GM23338 (cell line): ENCODE measurements at regions not wholly inside any gene's neighbourhood (a gene's known extent, or its start where the extent isn't known, plus 50 kb on each side); places are given as distances from the start of the nearest gene placed in this dataset.

Experiments used
- ATAC-seq: fragments of 200-7000 bp; cut with Tn5 transposase; 3 replicates; pipeline ENCODE4 v1.9.1; 2020
- DNase-seq: peaks from one replicate; pipeline ENCODE4 v3.0.0-alpha.2; 2015; ENCODE audit warnings: low spot score
- H2AFZ ChIP-seq: fragments of 200-600 bp; sonication (generic); 2 replicates; pipeline ENCODE4 v1.8.0; 2016; ENCODE audit warnings: antibody characterized with exemption, mild to moderate bottlenecking, moderate library complexity
- H3F3A ChIP-seq: fragments of 200-600 bp; sonication (generic); replicated peaks from 2 replicates; pipeline ENCODE4 v1.8.0; 2017; ENCODE audit warnings: antibody characterized with exemption, mixed run types, low read depth
- H3K27ac ChIP-seq: fragments of 200-600 bp; sonication (generic); 2 replicates; pipeline ENCODE4 v1.6.1; 2016; ENCODE audit warnings: low read depth
- H3K27me3 ChIP-seq: fragments of 200-600 bp; sonication (generic); 2 replicates; pipeline ENCODE4 v1.8.0; 2016; ENCODE audit warnings: mild to moderate bottlenecking, mixed run types, moderate library complexity; ENCODE audit not compliant: insufficient read depth
- H3K36me3 ChIP-seq: fragments of 200-600 bp; sonication (generic); 2 replicates; pipeline ENCODE4 v1.8.0; 2016; ENCODE audit warnings: mild to moderate bottlenecking; ENCODE audit not compliant: insufficient read depth
- H3K4me1 ChIP-seq: fragments of 200-600 bp; sonication (generic); 2 replicates; pipeline ENCODE4 v1.8.0; 2016; ENCODE audit warnings: mild to moderate bottlenecking, moderate library complexity; ENCODE audit not compliant: insufficient read depth
- H3K4me2 ChIP-seq: fragments of 200-600 bp; sonication (generic); 2 replicates; pipeline ENCODE4 v1.7.1; 2017; ENCODE audit warnings: mixed run types
- H3K4me3 ChIP-seq: fragments of 200-600 bp; sonication (generic); 2 replicates; pipeline ENCODE4 v1.6.1; 2016; ENCODE audit warnings: mixed run types
- H3K79me2 ChIP-seq: fragments of 200-600 bp; sonication (generic); replicated peaks from 2 replicates; pipeline ENCODE4 v1.8.0; 2017; ENCODE audit warnings: mild to moderate bottlenecking; ENCODE audit not compliant: insufficient read depth
- H3K9me2 ChIP-seq: fragments of 200-600 bp; sonication (generic); 2 replicates; pipeline ENCODE4 v1.8.0; 2017; ENCODE audit not compliant: insufficient read depth
- H4K20me1 ChIP-seq: fragments of 200-600 bp; sonication (generic); replicated peaks from 2 replicates; pipeline ENCODE4 v1.8.0; 2017; ENCODE audit warnings: mild to moderate bottlenecking; ENCODE audit not compliant: insufficient read depth
- H3K27ac Mint-ChIP-seq: 2 replicates; pipeline ENCODE4 v1.8.0; 2020; ENCODE audit warnings: inconsistent platforms, mild to moderate bottlenecking, moderate library complexity, mixed read lengths
- H3K27me3 Mint-ChIP-seq: 3 replicates; pipeline ENCODE4 v1.8.0; 2022; ENCODE audit warnings: low read depth, mild to moderate bottlenecking, moderate library complexity, mixed read lengths, inconsistent platforms; ENCODE audit not compliant: insufficient read depth, poor library complexity
- H3K36me3 Mint-ChIP-seq: 3 replicates; pipeline ENCODE4 v1.8.0; 2021; ENCODE audit warnings: low read depth, mild to moderate bottlenecking, inconsistent platforms, moderate library complexity, mixed read lengths
- H3K4me1 Mint-ChIP-seq: 3 replicates; pipeline ENCODE4 v1.8.0; 2020; ENCODE audit warnings: mild to moderate bottlenecking, inconsistent platforms, mixed read lengths
- H3K4me3 Mint-ChIP-seq: 3 replicates; pipeline ENCODE4 v1.8.0; 2021; ENCODE audit warnings: moderate library complexity, mild to moderate bottlenecking, inconsistent platforms, mixed read lengths
- H3K9me3 Mint-ChIP-seq: 3 replicates; pipeline ENCODE4 v1.8.0; 2020; ENCODE audit warnings: moderate library complexity, mild to moderate bottlenecking, inconsistent platforms, mixed read lengths
- CREB1 ChIP-seq: fragments of 250-450 bp; sonication (Bioruptor Pico); IDR thresholded peaks from 2 replicates; pipeline ENCODE4 v1.5.0; 2020; ENCODE audit warnings: low read depth, mild to moderate bottlenecking, moderate library complexity
- ETS1 ChIP-seq: IDR thresholded peaks from 2 replicates; pipeline ENCODE4 v1.6.1; 2016; ENCODE audit warnings: antibody characterized with exemption
- EZH2phosphoT487 ChIP-seq: fragments of 200-600 bp; sonication (generic); IDR thresholded peaks from one replicate; pipeline ENCODE4 v1.8.1; 2018; ENCODE audit warnings: antibody characterized with exemption; ENCODE audit not compliant: unreplicated experiment
- JUNB ChIP-seq: IDR thresholded peaks from one replicate; pipeline ENCODE4 v1.6.1; 2016; ENCODE audit warnings: antibody characterized with exemption; ENCODE audit not compliant: unreplicated experiment
- NANOG ChIP-seq: IDR thresholded peaks from 2 replicates; pipeline ENCODE4 v1.6.1; 2016; ENCODE audit warnings: antibody characterized with exemption, borderline replicate concordance
- POLR2AphosphoS5 ChIP-seq: IDR thresholded peaks from 2 replicates; pipeline ENCODE4 v1.6.1; 2016; ENCODE audit warnings: antibody characterized with exemption, low read depth
- REST ChIP-seq: IDR thresholded peaks from one replicate; pipeline ENCODE4 v1.6.1; 2018; ENCODE audit warnings: antibody characterized with exemption; ENCODE audit not compliant: unreplicated experiment
- STAT1 ChIP-seq: IDR thresholded peaks from one replicate; pipeline ENCODE4 v1.6.1; 2016; ENCODE audit warnings: antibody characterized with exemption; ENCODE audit not compliant: unreplicated experiment
- ZNF331 ChIP-seq: fragments of 250-450 bp; sonication (Bioruptor Pico); IDR thresholded peaks from 2 replicates; pipeline ENCODE4 v1.5.0; 2020; ENCODE audit warnings: low read depth, mild to moderate bottlenecking, moderate library complexity
- ZNF462 ChIP-seq: fragments of 250-450 bp; sonication (Bioruptor Pico); IDR thresholded peaks from 2 replicates; pipeline ENCODE4 v1.5.0; 2020; ENCODE audit warnings: mild to moderate bottlenecking, moderate library complexity

GRCh38 chr5:180421672-180422071, 68.5 kb upstream of the GFPT2 start:
- no peak overlapping the region for H3K4me2 ChIP-seq
- H3K27me3 Mint-ChIP-seq: peaks cover 9% of the 10 kb centered on the region
- no peaks in the 10 kb centered on the region for H3K36me3 Mint-ChIP-seq
- H3K36me3 ChIP-seq: no peaks in the 10 kb centered on the region
- DNase-seq (no peak), ATAC-seq (no peak)
- no peak overlapping the region for H2AFZ ChIP-seq
- no peaks in the 10 kb centered on the region for H3K4me1 ChIP-seq
- H4K20me1 ChIP-seq: no peaks in the 10 kb centered on the region
- peaks cover 11% of the 10 kb centered on the region; the same call in 2 of the 3 replicates for H3K4me1 Mint-ChIP-seq
- no peaks in the 10 kb centered on the region for H3K27me3 ChIP-seq
- H3K27ac Mint-ChIP-seq: no peak overlapping the region
- H3K27ac ChIP-seq: no peak overlapping the region
- peaks cover 3% of the 10 kb centered on the region; the same call in 1 of the 3 replicates for H3K9me3 Mint-ChIP-seq
- no peaks in the 10 kb centered on the region for H3K79me2 ChIP-seq
- no peak for TF ChIP-seq REST
- no peak for TF ChIP-seq POLR2AphosphoS5
- TF ChIP-seq JUNB: no peak
- TF ChIP-seq STAT1: no peak
- H3K9me2 ChIP-seq: no peaks in the 10 kb centered on the region
- H3F3A ChIP-seq: no peaks in the 10 kb centered on the region
- no peak overlapping the region for H3K4me3 Mint-ChIP-seq
- H3K4me3 ChIP-seq: no peak overlapping the region

- H3K4me1 ChIP-seq: no peaks in the 10 kb centered on the region
- H3K4me1 Mint-ChIP-seq: peaks cover 9% of the 10 kb centered on the region; the same call in 2 of the 3 replicates
- H3K36me3 ChIP-seq: no peaks in the 10 kb centered on the region
- DNase-seq (no peak), ATAC-seq (no peak)
- H3K27me3 ChIP-seq: no peaks in the 10 kb centered on the region
- no peaks in the 10 kb centered on the region for H3K79me2 ChIP-seq
- H3K9me2 ChIP-seq: no peaks in the 10 kb centered on the region
- H3K27me3 Mint-ChIP-seq: peaks cover 9% of the 10 kb centered on the region
- H3K4me3 ChIP-seq: no peak overlapping the region
- H3K4me3 Mint-ChIP-seq: no peak overlapping the region
- H3F3A ChIP-seq: no peaks in the 10 kb centered on the region
- no peaks in the 10 kb centered on the region for H3K36me3 Mint-ChIP-seq
- H4K20me1 ChIP-seq: no peaks in the 10 kb centered on the region
- H3K27ac ChIP-seq: no peak overlapping the region
- peaks cover 3% of the 10 kb centered on the region; the same call in 1 of the 3 replicates for H3K9me3 Mint-ChIP-seq
- H2AFZ ChIP-seq: no peak overlapping the region
- no peak overlapping the region for H3K4me2 ChIP-seq
- peak overlapping the region; percentile 76 for H3K27ac Mint-ChIP-seq
- no peak for TF ChIP-seq CREB1 (CRISPR knock-in tag)
- TF ChIP-seq JUNB: no peak
- TF ChIP-seq ZNF462 (CRISPR knock-in tag): no peak
- TF ChIP-seq ETS1: no peak
- TF ChIP-seq STAT1: no peak
- TF ChIP-seq NANOG: no peak
- no peak for TF ChIP-seq EZH2phosphoT487
- TF ChIP-seq ZNF331 (CRISPR knock-in tag): no peak
Measured at GRCh38 chr5:180423133-180423532, 70.0 kb upstream of the GFPT2 start.
